Anterior cingulate cortex (tissue), 58 donors: ENCODE measurements at regions not wholly inside any gene's neighbourhood (a gene's known extent, or its start where the extent isn't known, plus 50 kb on each side); places are given as distances from the start of the nearest gene placed in this dataset.

Source experiments
- DNase-seq, 58 donors: peaks; one replicate each; lab custom pipeline; 2025; lab: John Stamatoyannopoulos, UW

- DNase-seq: no peak
Measured at GRCh38 chr13:105527127-105527526, 1008.3 kb downstream of the EFNB2 start.

GRCh38 chr13:105519771-105520170 lies 1015.7 kb downstream of the EFNB2 start:
- no peak for DNase-seq

- DNase-seq: no peak
Measured at GRCh38 chr13:105518086-105518485, 1017.4 kb downstream of the EFNB2 start.

- DNase-seq: no peak
Measured at GRCh38 chr13:105514401-105514800, 1021.1 kb downstream of the EFNB2 start.

GRCh38 chr13:105513448-105513847 lies 1022.0 kb downstream of the EFNB2 start:
- no peak for DNase-seq

GRCh38 chr13:105509981-105510762 lies 1025.3 kb downstream of the EFNB2 start:
- DNase-seq: no peak

- no peak for DNase-seq
Measured at GRCh38 chr13:105506463-105506862, 1029.0 kb downstream of the EFNB2 start.

- DNase-seq: no peak
Measured at GRCh38 chr13:105502193-105502592, 1033.3 kb downstream of the EFNB2 start.

GRCh38 chr13:105497597-105497996 lies 1037.9 kb downstream of the EFNB2 start:
- no peak for DNase-seq

GRCh38 chr13:105492216-105492615 lies 1043.2 kb downstream of the EFNB2 start:
- no peak for DNase-seq

- no peak for DNase-seq
Measured at GRCh38 chr13:105491345-105491744, 1044.1 kb downstream of the EFNB2 start.

- no peak for DNase-seq
Measured at GRCh38 chr13:105485081-105485480, 1050.4 kb downstream of the EFNB2 start.

GRCh38 chr13:105474983-105475610 lies 1060.4 kb downstream of the EFNB2 start:
- DNase-seq: no peak

- no peak for DNase-seq
Measured at GRCh38 chr13:105471673-105472072, 1063.8 kb downstream of the EFNB2 start.

- DNase-seq: no peak
Measured at GRCh38 chr13:105466376-105466775, 1069.1 kb downstream of the EFNB2 start.

- no peak for DNase-seq
Measured at GRCh38 chr13:105465745-105466144, 1069.7 kb downstream of the EFNB2 start, which contains the start of gene DAOA. Gene DAOA (plus strand): TSS chr13:105466045.

- DNase-seq: no peak
Measured at GRCh38 chr13:105465251-105465650, 1070.2 kb downstream of the EFNB2 start.

GRCh38 chr13:105464249-105464648 lies 1071.2 kb downstream of the EFNB2 start:
- DNase-seq: no peak

- DNase-seq: no peak
Measured at GRCh38 chr13:105463011-105463501, 1072.4 kb downstream of the EFNB2 start.

- DNase-seq: no peak
Measured at GRCh38 chr13:105462098-105462497, 1073.4 kb downstream of the EFNB2 start.

- DNase-seq: no peak
Measured at GRCh38 chr13:105452895-105453294, 1082.6 kb downstream of the EFNB2 start.

- DNase-seq: no peak
Measured at GRCh38 chr13:105450784-105451183, 1084.7 kb downstream of the EFNB2 start.
